HG03432 (cell line): ENCODE measurements at regions not wholly inside any gene's neighbourhood (a gene's known extent, or its start where the extent isn't known, plus 50 kb on each side); places are given as distances from the start of the nearest gene placed in this dataset.

Source experiments
- ATAC-seq: cut with Tn5 transposase; IDR thresholded peaks from one replicate; pipeline ENCODE4 v1.9.1; 2021; ENCODE audit warnings: mild to moderate bottlenecking, moderate library complexity; ENCODE audit not compliant: unreplicated experiment

GRCh38 chr1:69292833-69293232, 274.9 kb upstream of the LRRC7 start:
- no peak for ATAC-seq

DNA sequence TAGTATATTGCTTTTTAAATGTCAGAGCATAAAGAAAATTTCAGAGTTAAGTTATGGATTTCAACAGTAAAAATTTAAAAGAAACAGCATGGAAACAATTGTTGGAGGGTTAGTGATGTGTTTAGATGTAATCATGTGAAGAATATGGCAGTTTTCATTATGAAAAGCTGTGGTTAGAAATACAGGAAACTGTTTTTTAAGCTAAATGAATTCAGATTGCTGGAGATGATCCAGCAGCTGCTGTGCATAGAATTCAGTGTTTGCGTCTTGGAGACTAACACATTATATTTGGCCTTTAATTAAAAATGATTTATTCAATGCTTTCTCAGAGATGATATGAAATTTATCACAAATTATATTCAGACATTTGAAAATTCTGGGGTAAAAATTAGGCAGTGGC, 273.6 kb upstream of the LRRC7 start:
- no peak for ATAC-seq

DNA sequence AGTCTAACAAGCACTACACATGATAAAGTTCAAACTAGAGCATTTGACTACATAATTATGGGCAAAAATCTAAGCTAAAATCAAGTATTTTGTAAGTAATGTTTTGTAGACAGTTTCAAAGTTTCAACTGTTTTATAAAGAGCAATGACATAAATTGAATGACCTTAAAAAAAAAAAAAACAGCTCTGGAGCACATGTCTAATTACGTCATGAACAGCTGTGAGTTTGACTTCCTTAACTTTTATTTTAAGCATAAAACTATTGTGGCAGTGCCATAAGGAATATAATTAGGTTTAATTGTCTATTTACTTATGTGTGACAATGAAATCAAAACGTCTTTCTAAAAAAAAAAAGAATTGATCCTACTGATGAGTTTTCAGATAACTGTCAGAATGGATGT, 272.5 kb upstream of the LRRC7 start:
- no peak for ATAC-seq

- peak; percentile 53 for ATAC-seq
These were observed 262.1 kb upstream of the LRRC7 start for GRCh38 chr1:69305621-69306020.

- ATAC-seq: no peak
These were observed 255.5 kb upstream of the LRRC7 start for GRCh38 chr1:69312055-69312732.

DNA sequence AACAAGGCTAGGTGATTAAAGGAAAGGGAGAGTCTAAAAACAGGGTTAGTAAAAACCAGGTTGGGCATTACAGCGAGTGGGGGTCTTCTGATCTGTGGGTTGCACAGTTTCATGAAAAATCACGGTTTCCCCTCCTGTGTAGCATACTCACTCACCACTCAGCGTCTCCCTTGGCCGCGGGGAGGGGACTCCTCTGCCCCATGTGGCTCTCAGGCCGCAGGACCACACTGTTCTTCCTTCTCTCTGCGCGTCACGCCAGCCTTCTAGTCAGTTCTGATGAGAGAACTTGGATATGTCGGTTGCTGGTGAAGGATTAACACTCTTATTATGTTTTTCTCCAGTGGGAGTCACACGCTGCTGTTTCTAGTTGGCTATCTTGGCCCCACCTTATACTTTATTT, 254.6 kb upstream of the LRRC7 start:
- ATAC-seq: no peak

GRCh38 chr1:69315416-69315815, 252.3 kb upstream of the LRRC7 start:
- ATAC-seq: no peak

- ATAC-seq: peak; percentile 44
These were observed 251.9 kb upstream of the LRRC7 start for GRCh38 chr1:69315823-69316222.

GRCh38 chr1:69319287-69319686, 248.4 kb upstream of the LRRC7 start:
- no peak for ATAC-seq

- peak; percentile 86 for ATAC-seq
These were observed 246.9 kb upstream of the LRRC7 start for GRCh38 chr1:69320757-69321211.

DNA sequence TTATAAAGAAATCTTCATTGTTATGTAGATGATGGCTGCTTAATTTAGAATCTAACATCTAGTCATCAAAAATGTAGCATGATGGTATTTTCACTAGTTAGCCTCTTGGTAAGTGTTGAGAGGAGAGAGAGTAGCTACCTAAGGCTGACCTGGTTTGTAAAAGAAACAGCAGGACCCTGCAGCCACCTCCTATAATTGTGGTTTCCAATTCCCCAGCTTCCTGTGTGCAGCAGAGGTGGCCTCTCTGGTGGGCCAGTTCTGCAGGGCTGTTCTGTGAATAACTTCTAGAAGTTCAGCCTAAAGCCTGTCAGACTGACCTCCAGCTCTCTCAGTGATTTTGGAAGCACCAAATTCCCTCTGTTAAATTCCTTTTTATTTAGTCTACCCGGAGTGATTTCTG, 246.4 kb upstream of the LRRC7 start:
- ATAC-seq: no peak

GRCh38 chr1:69328186-69328585, 239.5 kb upstream of the LRRC7 start:
- no peak for ATAC-seq

DNA sequence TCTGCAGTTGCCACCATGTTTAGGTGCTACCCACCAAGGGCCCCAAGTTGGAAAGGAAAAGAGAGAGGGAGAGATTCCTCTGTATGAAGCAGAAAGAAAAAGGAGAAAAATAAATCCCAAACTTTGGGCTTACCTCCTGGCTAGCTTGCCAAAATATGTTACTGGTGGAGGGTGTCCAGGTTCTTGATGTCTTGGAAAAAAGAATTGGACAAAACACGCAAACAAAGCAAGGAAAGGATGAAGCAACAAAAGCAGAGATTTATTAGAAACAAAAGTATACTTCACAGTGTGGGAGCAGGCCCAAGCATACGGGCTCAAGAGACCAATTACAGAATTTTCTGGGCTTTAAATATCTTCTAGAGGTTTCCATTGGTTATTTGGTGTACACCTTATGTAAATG, 204.5 kb upstream of the LRRC7 start:
- no peak for ATAC-seq

- ATAC-seq: no peak
These were observed 194.2 kb upstream of the LRRC7 start for GRCh38 chr1:69373520-69373919.

DNA sequence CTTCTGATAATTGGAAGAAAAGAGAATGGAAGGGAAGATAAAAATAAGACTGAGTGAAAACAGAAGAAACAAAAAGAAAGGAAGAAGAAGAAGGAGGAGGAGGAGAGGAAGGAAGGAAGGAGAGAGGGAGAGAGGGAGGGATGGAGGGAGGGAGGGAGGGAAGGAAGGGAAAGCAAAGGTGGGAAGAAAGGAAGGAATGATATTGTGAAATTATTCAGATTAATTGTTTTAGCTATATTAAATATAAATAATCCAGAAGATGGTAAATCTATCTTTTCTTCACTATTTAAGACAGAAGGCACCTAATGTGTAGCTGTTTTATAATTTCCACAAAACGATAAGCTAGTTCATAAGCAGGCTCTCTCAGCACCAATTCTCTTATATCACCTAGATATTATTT, 191.3 kb upstream of the LRRC7 start:
- no peak for ATAC-seq

GRCh38 chr1:69377507-69377906, 190.2 kb upstream of the LRRC7 start:
- no peak for ATAC-seq

DNA sequence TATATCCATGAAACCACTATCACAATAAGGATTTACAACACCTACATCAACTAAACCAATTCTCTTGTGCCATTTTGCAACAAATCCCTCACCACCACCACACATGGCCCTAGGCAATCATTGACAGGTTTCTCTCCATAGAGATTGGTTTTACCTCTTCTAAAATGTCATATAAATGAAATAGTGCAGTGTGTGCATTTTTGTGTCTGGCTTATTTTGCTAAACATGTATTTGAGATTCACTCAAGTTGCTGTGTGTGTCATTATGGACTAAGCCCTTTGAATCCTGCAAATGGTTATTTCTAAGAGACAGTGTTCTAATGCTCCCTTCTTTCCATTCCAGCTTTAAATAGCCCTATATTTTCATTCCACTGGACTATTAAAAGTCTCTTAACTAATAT, 179.7 kb upstream of the LRRC7 start:
- no peak for ATAC-seq

DNA sequence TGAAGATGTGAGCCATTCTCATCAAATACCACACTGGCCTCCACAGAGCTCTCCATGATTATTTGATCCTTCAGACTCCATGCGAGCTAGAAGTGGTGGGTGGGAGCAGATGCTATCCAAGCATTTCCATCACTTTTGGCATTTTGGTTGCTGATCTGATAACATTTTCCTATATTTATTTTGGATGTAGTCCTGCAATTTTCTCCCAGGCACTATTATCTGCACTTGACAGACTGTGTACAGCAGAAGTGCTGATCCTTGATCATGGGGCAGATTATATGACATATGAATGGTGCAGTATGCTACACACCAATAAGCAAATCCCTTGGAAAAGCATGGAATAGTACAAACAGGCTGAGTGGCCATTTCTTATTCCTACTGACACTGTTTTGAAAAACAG, 167.6 kb upstream of the LRRC7 start:
- no peak for ATAC-seq

GRCh38 chr1:69401879-69402278, 165.8 kb upstream of the LRRC7 start:
- no peak for ATAC-seq

DNA sequence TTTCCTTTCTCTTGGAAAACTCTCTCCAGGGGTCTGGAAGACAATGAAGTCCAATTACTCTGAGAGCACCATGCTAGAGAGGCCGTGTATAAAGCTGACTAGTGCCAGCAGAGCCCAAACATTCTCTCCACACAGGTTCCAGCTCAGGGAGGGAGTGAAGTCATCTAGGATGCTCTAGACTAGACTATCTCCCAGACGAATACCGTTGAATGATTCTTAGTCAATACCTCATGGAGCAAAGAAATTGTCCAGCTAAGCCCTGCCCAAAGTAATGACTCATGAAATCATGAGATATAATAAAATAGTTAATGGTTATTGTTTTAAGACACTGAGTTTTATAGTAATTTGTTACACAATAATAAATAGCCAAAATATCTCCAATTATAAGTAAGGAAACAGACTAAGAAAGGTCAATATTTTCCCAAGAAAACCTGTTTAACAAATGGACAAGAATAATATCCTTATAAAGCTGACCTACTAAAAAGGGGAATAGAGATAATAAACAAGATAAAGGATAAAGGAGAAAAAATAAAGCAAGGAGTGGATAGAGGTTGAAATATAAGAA, 163.9 kb upstream of the LRRC7 start:
- ATAC-seq: no peak

DNA sequence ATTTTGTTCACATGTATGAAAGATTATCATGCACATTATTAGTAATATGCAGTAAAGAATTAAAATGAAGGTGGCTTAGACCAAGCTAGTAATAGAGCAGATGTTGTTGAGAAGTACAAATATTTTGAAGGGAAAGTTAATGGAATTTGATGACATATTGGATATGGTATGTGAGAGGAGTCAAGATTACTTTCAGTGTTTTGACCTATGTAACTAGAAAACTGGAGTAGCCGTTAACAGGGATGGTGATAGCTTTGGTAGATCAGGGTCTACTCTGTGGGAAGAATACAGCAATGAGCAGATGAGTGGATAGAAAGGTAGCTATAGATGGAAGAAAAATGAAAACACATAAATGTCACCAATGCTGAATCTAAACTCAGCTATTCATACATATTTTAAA, 163.2 kb upstream of the LRRC7 start:
- no peak for ATAC-seq

- no peak for ATAC-seq
These were observed 161.5 kb upstream of the LRRC7 start for GRCh38 chr1:69406244-69406643.
